ENCODE measurements at regions not wholly inside any gene's neighbourhood (a gene's known extent, or its start where the extent isn't known, plus 50 kb on each side); places are given as distances from the start of the nearest gene placed in this dataset.

DNA sequence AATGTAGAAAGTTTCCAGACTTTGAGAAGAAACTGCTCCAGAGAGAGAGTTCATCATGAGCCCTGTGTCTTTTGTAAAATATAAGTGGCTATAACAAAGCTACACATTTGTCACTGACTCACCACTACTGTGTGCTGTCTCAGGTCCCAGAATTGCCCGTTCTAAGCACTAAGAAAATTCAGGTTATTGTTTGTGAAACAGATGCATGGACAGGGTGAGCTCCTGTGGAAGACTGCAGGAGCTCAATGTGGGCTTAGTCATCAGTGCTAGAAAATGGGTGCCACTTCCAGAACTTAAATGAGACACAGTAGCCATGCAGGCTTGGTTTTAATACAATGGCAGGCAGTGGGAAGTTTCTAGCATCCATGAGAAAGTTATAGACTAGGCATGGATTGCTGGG, 251.4 kb upstream of the RBMY1B start:
- WGBS, 2 donors, result 67% methylated on average over 1 of the region's 1 CpG; no CpG with 5 or more reads in 1 of the 2 donors
- no peak overlapping the region for H3K27ac ChIP-seq
- no peaks in the 10 kb centered on the region for H3K36me3 ChIP-seq
- ATAC-seq (ENCODE audit: low FRiP score in 2 of 2), result no peak
- TF ChIP-seq EP300 (IDR thresholded peaks at IDR 0.05) (no peak), POLR2A (IDR thresholded peaks at IDR 0.05) (no peak), POLR2AphosphoS5 (IDR thresholded peaks at IDR 0.05) (no peak)
- TF ChIP-seq, protein P1, sequence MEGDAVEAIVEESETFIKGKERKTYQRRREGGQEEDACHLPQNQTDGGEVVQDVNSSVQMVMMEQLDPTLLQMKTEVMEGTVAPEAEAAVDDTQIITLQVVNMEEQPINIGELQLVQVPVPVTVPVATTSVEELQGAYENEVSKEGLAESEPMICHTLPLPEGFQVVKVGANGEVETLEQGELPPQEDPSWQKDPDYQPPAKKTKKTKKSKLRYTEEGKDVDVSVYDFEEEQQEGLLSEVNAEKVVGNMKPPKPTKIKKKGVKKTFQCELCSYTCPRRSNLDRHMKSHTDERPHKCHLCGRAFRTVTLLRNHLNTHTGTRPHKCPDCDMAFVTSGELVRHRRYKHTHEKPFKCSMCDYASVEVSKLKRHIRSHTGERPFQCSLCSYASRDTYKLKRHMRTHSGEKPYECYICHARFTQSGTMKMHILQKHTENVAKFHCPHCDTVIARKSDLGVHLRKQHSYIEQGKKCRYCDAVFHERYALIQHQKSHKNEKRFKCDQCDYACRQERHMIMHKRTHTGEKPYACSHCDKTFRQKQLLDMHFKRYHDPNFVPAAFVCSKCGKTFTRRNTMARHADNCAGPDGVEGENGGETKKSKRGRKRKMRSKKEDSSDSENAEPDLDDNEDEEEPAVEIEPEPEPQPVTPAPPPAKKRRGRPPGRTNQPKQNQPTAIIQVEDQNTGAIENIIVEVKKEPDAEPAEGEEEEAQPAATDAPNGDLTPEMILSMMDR (IDR thresholded peaks at IDR 0.05), result no peak
- DNase-seq, result no peak
- H3K9me3 ChIP-seq, result no peaks in the 10 kb centered on the region
- no peak overlapping the region for H3K4me3 ChIP-seq
- no peaks in the 10 kb centered on the region for H3K4me1 ChIP-seq
- no peaks in the 10 kb centered on the region for H3K27me3 ChIP-seq

DNA sequence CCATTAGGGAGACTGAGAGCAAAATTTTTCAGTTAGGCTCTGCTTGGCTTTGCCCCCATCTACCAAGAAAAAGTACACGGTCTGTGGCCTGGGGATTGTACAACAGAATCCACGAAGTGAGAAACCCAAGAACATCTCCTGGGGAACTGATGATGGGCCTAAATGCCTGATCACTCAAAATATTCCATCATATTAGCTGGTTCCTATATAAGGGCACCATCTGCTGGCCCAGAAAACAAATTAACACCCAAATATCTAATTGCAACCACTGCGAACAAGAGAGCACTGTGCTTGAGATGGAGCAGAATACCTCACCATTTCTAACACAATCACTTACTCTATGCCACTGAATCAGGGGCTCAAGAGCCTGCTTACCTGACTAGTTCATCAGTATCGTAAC, 250.8 kb upstream of the RBMY1B start:
- 45% methylated on average over 4 of the region's 4 CpGs; no CpG with 5 or more reads in 1 of the 2 donors for WGBS, 2 donors
- Histone ChIP-seq H3K27ac (no peak overlapping the region), H3K4me3 (no peak overlapping the region), H3K4me1 (no peaks in the 10 kb centered on the region), H3K9me3 (no peaks in the 10 kb centered on the region), H3K27me3 (no peaks in the 10 kb centered on the region), H3K36me3 (no peaks in the 10 kb centered on the region)
- DNase-seq, result no peak
- TF ChIP-seq, protein P1 (IDR thresholded peaks at IDR 0.05), result peak in 1 of 6 experiments; percentile 24
- no peak for TF ChIP-seq POLR2AphosphoS5 (IDR thresholded peaks at IDR 0.05)
- no peak for TF ChIP-seq EP300 (IDR thresholded peaks at IDR 0.05)
- ATAC-seq (ENCODE audit: low FRiP score in 2 of 2), result no peak

DNA sequence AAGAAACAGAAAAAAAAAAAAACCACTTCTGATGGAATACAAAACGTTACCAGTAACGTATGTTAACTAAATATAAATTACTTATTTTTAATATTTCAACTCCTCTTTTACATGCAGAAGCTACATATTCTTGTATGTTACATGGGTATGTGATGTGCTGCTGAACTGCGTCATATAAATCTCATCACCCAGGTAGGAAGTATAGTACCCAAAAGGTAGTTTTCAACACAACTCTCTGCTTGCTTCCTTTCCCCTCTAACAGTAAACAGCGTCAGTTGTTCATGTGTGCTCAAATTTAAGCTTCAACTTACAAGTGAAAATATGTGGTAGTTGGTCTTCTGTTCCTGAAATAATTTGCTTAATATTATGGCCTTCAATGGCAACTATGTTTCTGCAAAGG, 250.0 kb upstream of the RBMY1B start:
- H3K9me3 ChIP-seq, result no peaks in the 10 kb centered on the region
- H3K4me1 ChIP-seq, result no peaks in the 10 kb centered on the region
- 63% methylated on average over 4 of the region's 4 CpGs; no CpG with 5 or more reads in 1 of the 2 donors for WGBS, 2 donors
- no peak for ATAC-seq (ENCODE audit: low FRiP score in 2 of 2)
- DNase-seq, result no peak
- no peak overlapping the region for H3K27ac ChIP-seq
- no peak overlapping the region for H3K4me3 ChIP-seq
- no peaks in the 10 kb centered on the region for H3K36me3 ChIP-seq
- no peaks in the 10 kb centered on the region for H3K27me3 ChIP-seq
- TF ChIP-seq EP300 (IDR thresholded peaks at IDR 0.05) (no peak), POLR2AphosphoS5 (IDR thresholded peaks at IDR 0.05) (no peak), POLR2A (IDR thresholded peaks at IDR 0.05) (no peak)
- TF ChIP-seq, protein P1 (IDR thresholded peaks at IDR 0.05), result no peak

DNA sequence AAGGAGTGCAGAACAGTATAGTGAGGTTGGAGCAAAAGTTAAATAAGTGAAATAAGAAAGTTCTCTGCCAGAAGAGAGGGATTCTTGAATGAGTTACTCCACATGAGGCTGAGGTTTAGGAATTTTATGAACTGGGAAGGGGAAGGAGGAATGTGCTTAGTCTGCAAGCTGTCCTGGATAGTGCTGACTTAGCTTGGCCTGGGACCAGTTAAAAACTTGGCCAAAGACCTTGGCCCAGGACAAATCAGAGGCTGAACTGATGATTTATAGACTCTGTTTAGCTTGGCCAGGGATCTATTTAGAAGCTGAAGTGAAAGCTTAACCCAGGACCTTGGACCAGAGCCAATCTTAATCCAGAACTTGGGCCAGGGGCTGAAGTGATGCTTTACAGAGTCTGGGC, 244.4 kb upstream of the RBMY1B start:
- Histone ChIP-seq H3K36me3 (no peaks in the 10 kb centered on the region), H3K4me1 (no peaks in the 10 kb centered on the region), H3K27me3 (no peaks in the 10 kb centered on the region), H3K4me3 (no peak overlapping the region), H3K9me3 (no peaks in the 10 kb centered on the region), H3K27ac (no peak overlapping the region)
- TF ChIP-seq POLR2A (IDR thresholded peaks at IDR 0.05), result no peak
- TF ChIP-seq POLR2AphosphoS5 (IDR thresholded peaks at IDR 0.05), result no peak
- TF ChIP-seq, protein P1 (IDR thresholded peaks at IDR 0.05), result no peak
- no peak for TF ChIP-seq EP300 (IDR thresholded peaks at IDR 0.05)
- no peak for DNase-seq
- no peak for ATAC-seq (ENCODE audit: low FRiP score in 2 of 2)

DNA sequence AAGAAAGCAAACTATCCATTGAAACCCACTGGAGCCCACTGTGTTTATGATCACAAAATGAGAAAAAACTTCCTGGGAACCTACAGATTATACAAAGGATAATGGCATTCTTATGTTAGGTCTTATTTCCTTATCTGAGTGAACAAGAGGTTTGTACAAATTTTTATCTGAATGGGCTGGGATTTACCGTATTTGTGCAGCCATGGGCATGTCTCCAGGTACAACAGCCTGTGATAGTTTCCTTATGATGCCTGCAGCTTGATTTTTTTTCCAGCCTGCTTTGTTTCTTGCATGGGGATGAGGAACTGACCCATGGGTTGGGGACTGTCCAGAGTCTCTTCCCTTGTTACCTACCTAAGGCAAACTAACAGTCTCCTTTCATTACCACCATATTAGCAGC, 244.0 kb upstream of the RBMY1B start:
- H3K4me3 ChIP-seq, result no peak overlapping the region
- ATAC-seq (ENCODE audit: low FRiP score in 2 of 2) (no peak), DNase-seq (no peak)
- no peaks in the 10 kb centered on the region for H3K4me1 ChIP-seq
- H3K9me3 ChIP-seq, result no peaks in the 10 kb centered on the region
- no peaks in the 10 kb centered on the region for H3K27me3 ChIP-seq
- TF ChIP-seq EP300 (IDR thresholded peaks at IDR 0.05) (no peak), POLR2AphosphoS5 (IDR thresholded peaks at IDR 0.05) (no peak), POLR2A (IDR thresholded peaks at IDR 0.05) (no peak)
- TF ChIP-seq, protein P1 (IDR thresholded peaks at IDR 0.05), result no peak
- H3K36me3 ChIP-seq, result no peaks in the 10 kb centered on the region
- H3K27ac ChIP-seq, result no peak overlapping the region
- 73% methylated on average over 1 of the region's 1 CpG; no CpG with 5 or more reads in 1 of the 2 donors for WGBS, 2 donors

Measured in upper lobe of left lung (tissue), 6 donors.